Osteoblast (primary cell): ENCODE measurements at regions not wholly inside any gene's neighbourhood (a gene's known extent, or its start where the extent isn't known, plus 50 kb on each side); places are given as distances from the start of the nearest gene placed in this dataset.

Source experiments
- DNase-seq: peaks from one replicate; pipeline ENCODE4 v3.0.0; 2011; ENCODE audit warnings: low spot score, mixed read lengths; ENCODE audit not compliant: insufficient read length; ENCODE audit errors: missing footprints
- H2AFZ ChIP-seq: 2 replicates; pipeline ENCODE4 v1.6.0; 2011; ENCODE audit warnings: mild to moderate bottlenecking, low read length
- H3K27ac ChIP-seq: 2 replicates; pipeline ENCODE4 v1.5.1; 2011; ENCODE audit warnings: mild to moderate bottlenecking, low read depth, low read length, moderate library complexity
- H3K27me3 ChIP-seq: 2 replicates; pipeline ENCODE4 v1.6.0; 2012; ENCODE audit warnings: mild to moderate bottlenecking, control low read depth, inconsistent platforms, low read length, moderate library complexity; ENCODE audit not compliant: insufficient read depth
- H3K36me3 ChIP-seq: 2 replicates; pipeline ENCODE4 v1.5.1; 2011; ENCODE audit warnings: mild to moderate bottlenecking, low read length, control low read depth, moderate library complexity; ENCODE audit not compliant: insufficient read depth
- H3K4me1 ChIP-seq: 2 replicates; pipeline ENCODE4 v1.5.1; 2011; ENCODE audit warnings: mild to moderate bottlenecking, low read length, control low read depth, moderate library complexity; ENCODE audit not compliant: insufficient read depth
- H3K4me2 ChIP-seq: 2 replicates; pipeline ENCODE4 v1.6.0; 2011; ENCODE audit warnings: mild to moderate bottlenecking, low read length; ENCODE audit not compliant: insufficient read depth
- H3K4me3 ChIP-seq: fragments of 200-600 bp; sonication (generic); 3 replicates; pipeline ENCODE4 v1.5.1; 2012; ENCODE audit warnings: mild to moderate bottlenecking, low read length, inconsistent platforms; ENCODE audit not compliant: insufficient read depth
- H3K79me2 ChIP-seq: 2 replicates; pipeline ENCODE4 v1.6.0; 2012; ENCODE audit warnings: mild to moderate bottlenecking, low read length, control low read depth, inconsistent platforms; ENCODE audit not compliant: insufficient read depth
- H3K9me3 ChIP-seq: 2 replicates; pipeline ENCODE4 v1.5.1; 2011; ENCODE audit warnings: low read depth, low read length, control low read depth
- H4K20me1 ChIP-seq: 2 replicates; pipeline ENCODE4 v1.6.0; 2012; ENCODE audit warnings: mild to moderate bottlenecking, low read length, control low read depth; ENCODE audit not compliant: insufficient read depth
- TF ChIP-seq, protein P1 (sequence below): IDR thresholded peaks from 2 replicates; pipeline ENCODE4 v1.5.1; 2011; ENCODE audit warnings: mild to moderate bottlenecking, low read depth, low read length, moderate library complexity; ENCODE audit errors: extremely low read depth

DNA sequence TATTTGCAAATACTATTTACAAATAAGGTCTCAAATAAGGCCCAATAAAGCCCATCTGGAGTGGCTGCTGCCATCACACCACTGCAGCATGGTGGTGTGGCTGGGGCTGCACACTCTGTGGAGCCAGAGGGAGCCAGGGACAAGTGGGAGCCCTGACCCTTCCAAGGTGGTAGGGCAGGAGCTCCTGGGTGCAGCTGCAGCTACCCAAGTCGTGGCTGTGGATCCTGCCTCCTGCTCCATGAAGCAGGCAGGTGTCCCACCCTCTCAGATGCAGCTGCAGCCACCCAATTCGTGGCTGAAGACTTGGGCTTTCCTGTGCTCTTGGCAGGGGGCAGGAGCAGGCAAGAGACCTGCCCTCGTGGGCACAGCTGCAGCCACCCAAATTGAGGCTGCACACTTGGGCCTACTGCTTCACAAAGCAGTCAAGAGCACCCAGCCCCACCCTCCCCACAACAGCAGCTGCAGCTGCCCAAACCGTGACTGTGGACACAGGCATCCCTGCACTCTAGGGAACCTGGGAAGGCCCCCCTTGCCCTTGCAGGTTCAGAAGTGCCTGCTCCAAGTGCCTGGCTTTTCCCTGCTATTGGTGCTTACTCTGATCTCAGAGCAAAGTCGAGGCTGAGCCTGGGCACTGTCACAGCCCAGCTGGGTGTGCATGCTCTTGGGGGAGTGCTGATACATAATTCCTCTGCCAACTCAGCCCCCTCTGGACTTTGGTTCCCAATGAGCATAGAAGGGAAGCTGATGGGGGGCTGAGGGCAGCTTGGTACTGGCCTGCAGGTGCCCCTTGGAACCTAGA is 614.8 kb downstream of the PCDH18 start:
- no peaks in the 10 kb centered on the region for H3K9me3 ChIP-seq
- H2AFZ ChIP-seq, result no peak overlapping the region
- no peak for DNase-seq
- no peaks in the 10 kb centered on the region for H3K27me3 ChIP-seq
- no peaks in the 10 kb centered on the region for H3K36me3 ChIP-seq
- H3K27ac ChIP-seq, result no peak overlapping the region
- H3K4me3 ChIP-seq, result no peak overlapping the region
- H3K4me2 ChIP-seq, result no peak overlapping the region
- H4K20me1 ChIP-seq, result no peaks in the 10 kb centered on the region
- no peaks in the 10 kb centered on the region for H3K79me2 ChIP-seq
- no peaks in the 10 kb centered on the region for H3K4me1 ChIP-seq
- TF ChIP-seq, protein P1, sequence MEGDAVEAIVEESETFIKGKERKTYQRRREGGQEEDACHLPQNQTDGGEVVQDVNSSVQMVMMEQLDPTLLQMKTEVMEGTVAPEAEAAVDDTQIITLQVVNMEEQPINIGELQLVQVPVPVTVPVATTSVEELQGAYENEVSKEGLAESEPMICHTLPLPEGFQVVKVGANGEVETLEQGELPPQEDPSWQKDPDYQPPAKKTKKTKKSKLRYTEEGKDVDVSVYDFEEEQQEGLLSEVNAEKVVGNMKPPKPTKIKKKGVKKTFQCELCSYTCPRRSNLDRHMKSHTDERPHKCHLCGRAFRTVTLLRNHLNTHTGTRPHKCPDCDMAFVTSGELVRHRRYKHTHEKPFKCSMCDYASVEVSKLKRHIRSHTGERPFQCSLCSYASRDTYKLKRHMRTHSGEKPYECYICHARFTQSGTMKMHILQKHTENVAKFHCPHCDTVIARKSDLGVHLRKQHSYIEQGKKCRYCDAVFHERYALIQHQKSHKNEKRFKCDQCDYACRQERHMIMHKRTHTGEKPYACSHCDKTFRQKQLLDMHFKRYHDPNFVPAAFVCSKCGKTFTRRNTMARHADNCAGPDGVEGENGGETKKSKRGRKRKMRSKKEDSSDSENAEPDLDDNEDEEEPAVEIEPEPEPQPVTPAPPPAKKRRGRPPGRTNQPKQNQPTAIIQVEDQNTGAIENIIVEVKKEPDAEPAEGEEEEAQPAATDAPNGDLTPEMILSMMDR, result no peak

DNA sequence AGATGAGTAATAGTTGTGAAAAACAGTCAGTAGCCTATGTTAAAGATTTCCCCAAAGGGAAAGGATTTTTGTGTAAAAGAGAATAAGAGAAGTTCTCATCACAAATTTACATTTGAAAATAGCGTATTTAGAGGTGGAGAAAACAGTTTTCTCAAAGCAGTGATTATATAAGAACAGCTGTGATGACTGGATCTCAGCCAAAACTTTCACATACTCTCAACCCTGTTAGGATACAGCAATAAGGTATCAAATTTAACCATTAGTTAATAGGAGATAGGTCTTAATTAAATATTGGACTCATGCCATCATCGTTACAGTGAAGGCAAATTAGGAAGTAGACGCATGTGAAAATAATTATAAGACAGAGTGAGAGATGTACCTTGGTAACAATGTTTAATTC is 622.7 kb downstream of the PCDH18 start:
- Histone ChIP-seq H3K4me1 (no peaks in the 10 kb centered on the region), H3K4me2 (no peak overlapping the region), H3K36me3 (no peaks in the 10 kb centered on the region), H3K27ac (no peak overlapping the region), H2AFZ (no peak overlapping the region), H3K4me3 (no peak overlapping the region), H3K27me3 (no peaks in the 10 kb centered on the region), H3K79me2 (no peaks in the 10 kb centered on the region), H3K9me3 (no peaks in the 10 kb centered on the region), H4K20me1 (no peaks in the 10 kb centered on the region)
- TF ChIP-seq, protein P1, result no peak
- no peak for DNase-seq

DNA sequence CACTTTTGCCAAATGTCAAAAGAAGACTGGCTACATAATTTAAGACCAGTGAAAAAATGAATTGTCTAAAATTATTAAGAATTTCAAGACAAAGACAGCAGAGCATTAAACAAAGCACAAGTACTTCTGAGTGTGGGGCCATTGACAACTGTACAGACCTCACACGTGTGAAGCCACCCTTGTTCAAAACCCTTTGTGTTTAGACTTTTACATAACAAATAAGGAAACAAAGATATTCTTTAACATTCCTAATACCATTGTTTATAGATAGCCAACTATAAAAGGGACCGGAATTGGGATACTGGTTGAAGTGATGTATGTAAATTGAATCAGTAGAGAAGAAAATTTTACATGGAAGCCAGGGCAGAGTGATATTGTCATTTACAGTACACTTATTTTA is 624.2 kb downstream of the PCDH18 start:
- no peaks in the 10 kb centered on the region for H4K20me1 ChIP-seq
- no peaks in the 10 kb centered on the region for H3K36me3 ChIP-seq
- TF ChIP-seq, protein P1, result no peak
- no peaks in the 10 kb centered on the region for H3K79me2 ChIP-seq
- no peaks in the 10 kb centered on the region for H3K4me1 ChIP-seq
- H3K4me2 ChIP-seq, result no peak overlapping the region
- no peaks in the 10 kb centered on the region for H3K27me3 ChIP-seq
- no peak for DNase-seq
- H3K9me3 ChIP-seq, result no peaks in the 10 kb centered on the region
- no peak overlapping the region for H2AFZ ChIP-seq
- no peak overlapping the region for H3K27ac ChIP-seq
- no peak overlapping the region for H3K4me3 ChIP-seq

DNA sequence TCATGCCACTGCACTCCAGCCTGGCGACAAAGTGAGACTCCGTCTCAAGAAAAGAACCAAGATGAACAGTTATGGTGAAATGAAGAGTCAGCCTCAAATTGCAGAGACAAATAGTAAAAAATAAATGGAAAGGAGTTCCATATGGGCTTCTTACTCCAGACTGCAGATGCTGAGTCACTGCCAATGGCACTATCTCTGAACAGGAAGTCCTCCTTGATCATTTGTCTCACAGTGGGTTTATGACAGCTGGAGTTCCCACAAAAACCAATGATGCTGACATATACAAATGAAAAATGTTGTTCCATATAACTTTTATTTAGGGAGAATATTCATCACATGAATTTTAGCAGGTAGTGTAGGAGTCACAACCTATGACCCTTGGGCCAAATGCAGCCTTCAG is 631.6 kb downstream of the PCDH18 start:
- Histone ChIP-seq H3K27ac (no peak overlapping the region), H3K9me3 (no peaks in the 10 kb centered on the region), H3K36me3 (no peaks in the 10 kb centered on the region), H4K20me1 (no peaks in the 10 kb centered on the region), H3K4me2 (no peak overlapping the region), H3K27me3 (no peaks in the 10 kb centered on the region), H3K79me2 (no peaks in the 10 kb centered on the region), H3K4me1 (no peaks in the 10 kb centered on the region), H2AFZ (no peak overlapping the region), H3K4me3 (no peak overlapping the region)
- TF ChIP-seq, protein P1, result no peak
- DNase-seq, result no peak
